Activated CD4-positive, alpha-beta T cell treated with anti-CD3 and anti-CD28 coated beads for 36 hours (primary cell): ENCODE measurements at regions not wholly inside any gene's neighbourhood (a gene's known extent, or its start where the extent isn't known, plus 50 kb on each side); places are given as distances from the start of the nearest gene placed in this dataset.

ENCODE experiments used
- ATAC-seq: fragments of 200-7000 bp; cut with Tn5 transposase; one replicate; pipeline ENCODE4 v1.10.0; 2021; ENCODE audit warnings: mild to moderate bottlenecking, moderate library complexity
- CTCF ChIA-PET: fragments of 350-600 bp; sonication (Branson Sonifier 250); formaldehyde crosslinking; loops from one replicate; lab custom pipeline; 2021; ENCODE audit warnings: antibody characterized with exemption; lab: Charles Lee
- POLR2A ChIA-PET: fragments of 350-600 bp; sonication (Branson Sonifier 250); formaldehyde crosslinking; loops from one replicate; lab custom pipeline; 2021; ENCODE audit warnings: antibody characterized with exemption, inconsistent platforms; lab: Charles Lee
- DNase-seq: peaks from one replicate; pipeline ENCODE4 v3.0.0-alpha.2; 2020
- H3K27ac Mint-ChIP-seq: one replicate; pipeline ENCODE4 v1.8.0; 2021; ENCODE audit warnings: mixed read lengths
- H3K27me3 Mint-ChIP-seq: one replicate; pipeline ENCODE4 v1.8.0; 2021; ENCODE audit warnings: mixed read lengths
- H3K36me3 Mint-ChIP-seq: one replicate; pipeline ENCODE4 v1.8.0; 2021; ENCODE audit warnings: low read depth, mixed read lengths
- H3K4me1 Mint-ChIP-seq: one replicate; pipeline ENCODE4 v1.8.0; 2021; ENCODE audit warnings: mixed read lengths
- H3K4me3 Mint-ChIP-seq: one replicate; pipeline ENCODE4 v1.8.0; 2021; ENCODE audit warnings: mild to moderate bottlenecking, moderate library complexity, mixed read lengths
- H3K9me3 Mint-ChIP-seq: one replicate; pipeline ENCODE4 v1.8.0; 2021; ENCODE audit warnings: low read depth, mixed read lengths
- intact Hi-C, 2 experiments: fragments of 100-400 bp; cut with DNase I in 1 of 2; cut with micrococcal nuclease in 1 of 2; formaldehyde crosslinking; loops; one replicate each; pipeline versions ENCODE4 v1.14.2 to v1.15.1; 2022 to 2024; cut with DNase I, micrococcal nuclease

- Mint-ChIP-seq H3K4me1 (no peaks in the 10 kb centered on the region), H3K4me3 (no peak overlapping the region), H3K27me3 (no peaks in the 10 kb centered on the region), H3K36me3 (no peaks in the 10 kb centered on the region), H3K27ac (no peak overlapping the region), H3K9me3 (no peaks in the 10 kb centered on the region)
- ATAC-seq (no peak), DNase-seq (no peak)
- intact Hi-C loops, result loop anchor here in 1 of 2 experiments (10.0 kb wide), 1 partner anchor 1437 kb away; no protein-coding TSS in a partner anchor
- ChIA-PET CTCF (interaction anchor here (0.6 to 1.3 kb wide), 4 partner anchors 23 to 264 kb away, joined by 3 to 5 read pairs (median 3); no protein-coding TSS in a partner anchor), POLR2A (no interaction called here)
Measured at GRCh38 chr6:14187406-14187805, 69.8 kb downstream of the CD83 start.

- DNase-seq (no peak), ATAC-seq (no peak)
- ChIA-PET CTCF (no interaction called here), POLR2A (no interaction called here)
- Mint-ChIP-seq H3K9me3 (no peaks in the 10 kb centered on the region), H3K4me1 (no peaks in the 10 kb centered on the region), H3K27me3 (peaks cover 6% of the 10 kb centered on the region), H3K4me3 (no peak overlapping the region), H3K27ac (no peak overlapping the region), H3K36me3 (no peaks in the 10 kb centered on the region)
- intact Hi-C loops, result loop anchor here in 1 of 2 experiments (10.0 kb wide), 1 partner anchor 1436 kb away; no protein-coding TSS in a partner anchor
Measured at GRCh38 chr6:14189074-14189473, 71.5 kb downstream of the CD83 start.

GRCh38 chr6:14190191-14190928 is 72.8 kb downstream of the CD83 start:
- no peak for DNase-seq
- Mint-ChIP-seq H3K4me1 (no peaks in the 10 kb centered on the region), H3K9me3 (no peaks in the 10 kb centered on the region), H3K27ac (no peak overlapping the region), H3K27me3 (peaks cover 6% of the 10 kb centered on the region), H3K4me3 (no peak overlapping the region), H3K36me3 (no peaks in the 10 kb centered on the region)
- intact Hi-C loops, result no loop called here
- CTCF ChIA-PET, result interaction anchor here (0.8 kb wide), 1 partner anchor 144 kb away, joined by 3 read pairs; no protein-coding TSS in a partner anchor
- ATAC-seq, result no peak
- POLR2A ChIA-PET, result no interaction called here

GRCh38 chr6:14190929-14191224 is 73.3 kb downstream of the CD83 start:
- H3K27ac Mint-ChIP-seq, result no peak overlapping the region
- no peak overlapping the region for H3K4me3 Mint-ChIP-seq
- H3K4me1 Mint-ChIP-seq, result no peaks in the 10 kb centered on the region
- CTCF ChIA-PET, result no interaction called here
- no peaks in the 10 kb centered on the region for H3K36me3 Mint-ChIP-seq
- no peak for ATAC-seq
- POLR2A ChIA-PET, result no interaction called here
- intact Hi-C loops, result no loop called here
- H3K9me3 Mint-ChIP-seq, result no peaks in the 10 kb centered on the region
- H3K27me3 Mint-ChIP-seq, result peaks cover 6% of the 10 kb centered on the region
- no peak for DNase-seq

- intact Hi-C loops, result no loop called here
- POLR2A ChIA-PET, result no interaction called here
- DNase-seq (no peak), ATAC-seq (no peak)
- Mint-ChIP-seq H3K27me3 (peaks cover 6% of the 10 kb centered on the region), H3K4me1 (no peaks in the 10 kb centered on the region), H3K4me3 (no peak overlapping the region), H3K36me3 (no peaks in the 10 kb centered on the region), H3K9me3 (no peaks in the 10 kb centered on the region), H3K27ac (no peak overlapping the region)
- CTCF ChIA-PET, result interaction anchor here (0.6 kb wide), 1 partner anchor 1290 kb away, joined by 3 read pairs; no protein-coding TSS in a partner anchor
Measured at GRCh38 chr6:14191761-14192160, 74.2 kb downstream of the CD83 start.

GRCh38 chr6:14192216-14192788 is 74.7 kb downstream of the CD83 start:
- no peak overlapping the region for H3K27ac Mint-ChIP-seq
- intact Hi-C loops, result no loop called here
- no peak overlapping the region for H3K4me3 Mint-ChIP-seq
- DNase-seq, result no peak
- ChIA-PET CTCF (no interaction called here), POLR2A (no interaction called here)
- H3K27me3 Mint-ChIP-seq, result peaks cover 6% of the 10 kb centered on the region
- no peaks in the 10 kb centered on the region for H3K4me1 Mint-ChIP-seq
- no peak for ATAC-seq
- H3K9me3 Mint-ChIP-seq, result no peaks in the 10 kb centered on the region
- no peaks in the 10 kb centered on the region for H3K36me3 Mint-ChIP-seq

GRCh38 chr6:14193524-14193923 is 76.0 kb downstream of the CD83 start:
- no peak overlapping the region for H3K4me3 Mint-ChIP-seq
- H3K27ac Mint-ChIP-seq, result no peak overlapping the region
- ChIA-PET CTCF (no interaction called here), POLR2A (no interaction called here)
- H3K27me3 Mint-ChIP-seq, result peaks cover 6% of the 10 kb centered on the region
- no peak for DNase-seq
- no peaks in the 10 kb centered on the region for H3K4me1 Mint-ChIP-seq
- no peaks in the 10 kb centered on the region for H3K36me3 Mint-ChIP-seq
- intact Hi-C loops, result no loop called here
- H3K9me3 Mint-ChIP-seq, result no peaks in the 10 kb centered on the region
- ATAC-seq, result no peak

- POLR2A ChIA-PET, result no interaction called here
- DNase-seq, result no peak
- H3K4me1 Mint-ChIP-seq, result no peaks in the 10 kb centered on the region
- no peaks in the 10 kb centered on the region for H3K36me3 Mint-ChIP-seq
- intact Hi-C loops, result no loop called here
- CTCF ChIA-PET, result interaction anchor here (0.6 kb wide), 1 partner anchor 349 kb away, joined by 3 read pairs; no protein-coding TSS in a partner anchor
- peaks cover 6% of the 10 kb centered on the region for H3K27me3 Mint-ChIP-seq
- no peaks in the 10 kb centered on the region for H3K9me3 Mint-ChIP-seq
- ATAC-seq, result no peak
- no peak overlapping the region for H3K4me3 Mint-ChIP-seq
- no peak overlapping the region for H3K27ac Mint-ChIP-seq
Measured at GRCh38 chr6:14194483-14194882, 76.9 kb downstream of the CD83 start.

GRCh38 chr6:14194976-14195375 is 77.4 kb downstream of the CD83 start:
- intact Hi-C loops, result no loop called here
- H3K4me3 Mint-ChIP-seq, result no peak overlapping the region
- peaks cover 6% of the 10 kb centered on the region for H3K27me3 Mint-ChIP-seq
- H3K36me3 Mint-ChIP-seq, result no peaks in the 10 kb centered on the region
- H3K27ac Mint-ChIP-seq, result no peak overlapping the region
- no peaks in the 10 kb centered on the region for H3K9me3 Mint-ChIP-seq
- POLR2A ChIA-PET, result no interaction called here
- CTCF ChIA-PET, result no interaction called here
- ATAC-seq, result no peak
- H3K4me1 Mint-ChIP-seq, result no peaks in the 10 kb centered on the region
- no peak for DNase-seq

- Mint-ChIP-seq H3K9me3 (no peaks in the 10 kb centered on the region), H3K27me3 (peaks cover 6% of the 10 kb centered on the region), H3K36me3 (no peaks in the 10 kb centered on the region), H3K27ac (no peak overlapping the region), H3K4me1 (no peaks in the 10 kb centered on the region), H3K4me3 (no peak overlapping the region)
- ATAC-seq (no peak), DNase-seq (no peak)
- CTCF ChIA-PET, result interaction anchor here (0.6 kb wide), 1 partner anchor 296 kb away, joined by 4 read pairs; no protein-coding TSS in a partner anchor
- POLR2A ChIA-PET, result no interaction called here
- intact Hi-C loops, result no loop called here
Measured at GRCh38 chr6:14196026-14196425, 78.5 kb downstream of the CD83 start.

- CTCF ChIA-PET, result no interaction called here
- no peaks in the 10 kb centered on the region for H3K4me1 Mint-ChIP-seq
- ATAC-seq (no peak), DNase-seq (no peak)
- H3K27me3 Mint-ChIP-seq, result peaks cover 6% of the 10 kb centered on the region
- POLR2A ChIA-PET, result no interaction called here
- no peaks in the 10 kb centered on the region for H3K9me3 Mint-ChIP-seq
- H3K4me3 Mint-ChIP-seq, result no peak overlapping the region
- H3K27ac Mint-ChIP-seq, result no peak overlapping the region
- intact Hi-C loops, result no loop called here
- H3K36me3 Mint-ChIP-seq, result no peaks in the 10 kb centered on the region
Measured at GRCh38 chr6:14197118-14197517, 79.5 kb downstream of the CD83 start.

- Mint-ChIP-seq H3K4me1 (no peaks in the 10 kb centered on the region), H3K27me3 (no peaks in the 10 kb centered on the region), H3K9me3 (no peaks in the 10 kb centered on the region), H3K27ac (no peak overlapping the region), H3K36me3 (no peaks in the 10 kb centered on the region), H3K4me3 (no peak overlapping the region)
- ChIA-PET CTCF (interaction anchor here (1.3 kb wide), 1 partner anchor 8 kb away, joined by 3 read pairs; no protein-coding TSS in a partner anchor), POLR2A (interaction anchor here (0.5 kb wide), 1 partner anchor 870 kb away, joined by 4 read pairs; no protein-coding TSS in a partner anchor)
- intact Hi-C loops, result no loop called here
- ATAC-seq (no peak), DNase-seq (no peak)
Measured at GRCh38 chr6:14200047-14200446, 82.5 kb downstream of the CD83 start.
